HK-2 (cell line): ENCODE measurements at regions not wholly inside any gene's neighbourhood (a gene's known extent, or its start where the extent isn't known, plus 50 kb on each side); places are given as distances from the start of the nearest gene placed in this dataset.
A peak's percentile ranks its signal among the peaks of the same experiment; 100 is the strongest.
"Not testable (repeated sequence)": the region's sequence is repeated elsewhere in the genome, so short reads cannot be mapped to it uniquely, and the experiment has no call there.

ENCODE experiments used
- DNase-seq: peaks from one replicate; pipeline ENCODE4 v3.0.0-alpha.2; 2018; ENCODE audit not compliant: unreplicated experiment

DNA sequence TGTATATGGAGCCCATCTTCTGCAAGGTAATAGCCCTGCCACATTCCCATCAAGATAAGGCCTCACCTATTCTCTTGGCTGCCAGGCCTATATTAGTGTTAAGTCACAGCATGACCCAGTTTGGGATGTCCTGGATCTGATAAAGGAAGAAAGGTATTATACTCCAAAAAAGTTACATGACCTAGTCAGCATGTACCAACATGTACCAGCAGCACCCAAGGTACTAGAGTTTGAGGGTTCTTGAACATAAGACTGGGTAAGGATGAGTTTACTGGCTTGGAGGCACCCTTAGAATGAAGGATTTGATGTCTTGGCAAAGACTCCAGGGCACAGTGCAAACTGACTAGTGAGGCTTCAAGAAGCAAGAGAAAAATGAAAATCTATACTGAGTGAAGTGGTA lies 232.5 kb downstream of the SQOR start:
- DNase-seq: no peak

DNA sequence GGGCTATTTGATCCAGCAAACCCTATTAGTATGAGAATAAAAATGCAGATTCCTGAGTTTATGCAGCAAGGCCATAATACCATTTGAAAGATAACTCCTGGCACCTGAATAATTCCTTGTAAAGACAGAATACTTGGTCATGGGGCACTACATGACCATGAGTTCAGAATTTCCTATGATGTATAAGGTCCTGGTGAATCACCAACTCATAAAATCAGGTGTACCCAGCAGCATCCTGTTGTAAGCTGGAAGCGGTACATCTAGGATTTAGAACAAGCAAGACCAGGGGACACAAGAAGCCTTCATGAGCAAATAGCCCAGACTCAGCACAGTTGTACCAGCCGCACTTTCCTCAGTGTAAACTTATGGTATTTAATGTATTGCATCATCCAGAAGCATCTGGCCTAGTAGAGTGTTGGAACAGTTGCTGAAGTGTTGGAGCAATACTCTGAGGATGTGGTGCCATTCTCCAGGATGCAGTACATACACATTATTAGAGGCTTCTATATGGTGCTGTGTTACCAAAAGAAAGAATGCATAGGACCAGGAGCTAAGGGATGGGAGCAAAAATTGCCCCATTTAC lies 233.4 kb downstream of the SQOR start:
- no peak for DNase-seq

DNA sequence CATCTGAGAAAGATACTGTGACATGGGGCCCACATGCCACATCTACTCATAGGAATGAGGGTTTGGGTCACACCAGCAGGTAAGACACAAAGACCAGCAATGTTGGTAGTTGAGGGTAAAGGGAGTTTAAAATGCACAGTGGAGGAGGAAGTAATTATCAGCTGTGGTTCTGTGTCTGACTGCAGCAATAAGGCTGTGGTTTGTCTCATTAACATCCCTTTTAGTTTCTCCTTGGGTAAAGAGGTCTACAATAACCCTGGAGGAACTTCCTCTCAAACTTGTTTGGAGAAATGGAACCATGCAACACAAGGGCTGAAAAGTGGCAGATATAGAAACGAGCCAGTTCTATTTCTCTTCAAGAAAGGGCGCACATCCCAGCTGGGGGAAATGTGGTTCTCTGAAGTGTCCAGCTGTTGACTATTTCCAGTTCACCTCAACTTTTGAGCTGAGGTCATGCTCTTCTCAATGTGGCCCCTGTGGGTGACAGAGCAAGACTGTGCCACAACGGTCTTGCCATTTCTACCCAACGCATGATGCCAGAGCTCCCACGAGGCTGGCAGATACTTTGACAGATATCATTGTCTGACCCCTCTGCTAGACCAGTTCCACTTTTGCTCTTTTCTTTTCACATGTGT lies 234.3 kb downstream of the SQOR start:
- no peak for DNase-seq

DNA sequence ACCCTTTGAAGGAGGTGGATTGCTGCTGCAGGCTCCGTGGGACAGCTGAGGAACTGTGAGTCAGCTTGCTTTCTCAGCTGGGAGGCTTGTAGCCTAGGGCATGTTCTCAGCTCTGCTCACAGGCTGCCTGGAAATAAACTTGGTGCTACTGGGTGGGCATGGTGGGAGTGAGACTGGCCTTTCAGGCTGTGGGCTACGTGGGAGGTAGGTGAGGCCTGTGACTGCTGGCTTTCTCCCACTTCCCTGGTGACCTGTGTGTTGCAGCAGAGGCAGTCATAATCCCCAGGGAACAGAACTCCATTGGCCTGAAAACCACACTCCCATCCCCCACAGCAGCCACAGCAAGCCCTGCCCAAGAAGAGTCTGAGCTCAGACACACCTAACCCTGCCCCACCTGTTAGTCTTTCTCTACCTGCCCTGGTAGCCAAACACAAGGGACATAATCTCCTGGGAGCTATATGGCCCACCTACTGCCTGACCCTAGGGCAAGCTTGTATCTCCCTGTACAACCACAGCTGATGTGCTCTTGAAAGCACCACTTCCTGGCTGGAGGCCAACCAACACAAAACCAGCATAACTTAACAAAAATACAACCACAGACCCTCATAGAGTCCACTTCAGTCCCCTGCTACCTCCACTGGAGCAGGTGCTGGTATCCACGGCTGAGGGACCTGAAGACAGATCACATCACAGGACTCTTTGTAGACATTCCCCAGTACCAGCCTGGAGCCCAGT lies 236.5 kb downstream of the SQOR start:
- no peak for DNase-seq

- no peak for DNase-seq
Measured at GRCh38 chr15:45873781-45874180, 239.0 kb downstream of the SQOR start.

DNA sequence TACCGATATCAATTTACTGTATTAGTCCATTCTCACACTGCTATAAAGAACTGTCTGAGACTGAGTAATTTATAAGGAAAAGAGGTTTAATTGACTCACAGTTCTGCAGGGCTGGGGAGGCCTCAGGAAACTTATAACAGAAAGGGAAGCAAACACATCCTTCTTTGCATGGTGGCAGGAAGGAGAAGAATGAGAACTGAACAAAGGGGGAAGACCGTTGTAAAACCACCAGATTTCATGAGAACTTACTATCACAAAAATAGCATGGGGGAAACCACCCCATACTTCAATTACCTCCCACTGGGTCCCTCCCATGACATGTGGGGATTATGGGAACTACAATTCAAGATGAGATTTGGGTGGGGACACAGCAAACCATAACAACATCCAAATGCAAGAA lies 239.7 kb downstream of the SQOR start:
- DNase-seq: not testable (repeated sequence)

- DNase-seq: no peak
Measured at GRCh38 chr15:45884289-45884688, 249.5 kb downstream of the SQOR start.

- no peak for DNase-seq
Measured at GRCh38 chr15:45884755-45885445, 250.1 kb downstream of the SQOR start.

DNA sequence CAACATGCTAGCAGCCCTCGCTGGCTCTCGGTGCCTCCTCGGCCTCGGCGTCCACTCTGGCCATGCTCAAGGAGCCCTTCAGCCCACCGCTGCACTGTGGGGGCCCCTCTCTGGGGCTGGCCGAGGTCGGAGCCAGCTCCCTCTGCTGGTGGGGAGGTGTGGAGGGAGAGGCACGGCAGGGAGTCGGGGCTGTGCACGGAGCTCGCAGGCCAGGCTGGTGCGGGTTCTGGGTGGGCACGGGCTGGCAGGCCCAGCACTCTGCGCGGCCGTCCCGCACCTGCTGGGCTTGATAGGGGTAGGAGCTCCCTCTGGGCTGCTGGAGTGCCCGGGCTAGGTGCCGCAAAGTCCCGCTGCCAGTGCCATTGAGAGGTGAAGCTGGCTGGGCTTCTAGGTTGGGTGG lies 251.0 kb downstream of the SQOR start:
- DNase-seq: no peak

DNA sequence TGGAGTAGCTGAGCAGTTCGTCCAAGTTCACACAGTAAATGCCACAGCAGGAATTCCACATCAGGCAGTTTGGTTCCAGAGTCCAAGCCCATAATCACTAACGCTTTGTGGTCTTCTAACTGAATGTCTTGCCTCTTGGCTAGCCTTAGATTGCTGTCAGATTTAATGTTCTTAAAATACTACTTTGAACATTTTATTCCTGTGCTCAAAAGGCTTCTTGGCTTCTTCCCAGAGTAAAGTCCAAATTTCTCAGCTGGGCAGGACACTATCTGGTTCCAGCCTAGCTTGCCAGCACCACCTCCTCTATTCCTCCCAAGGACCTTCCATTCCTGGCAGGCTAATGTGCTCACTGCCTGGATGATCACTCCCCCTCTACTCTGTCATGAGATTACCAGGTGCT lies 256.9 kb downstream of the SQOR start:
- DNase-seq: no peak

DNA sequence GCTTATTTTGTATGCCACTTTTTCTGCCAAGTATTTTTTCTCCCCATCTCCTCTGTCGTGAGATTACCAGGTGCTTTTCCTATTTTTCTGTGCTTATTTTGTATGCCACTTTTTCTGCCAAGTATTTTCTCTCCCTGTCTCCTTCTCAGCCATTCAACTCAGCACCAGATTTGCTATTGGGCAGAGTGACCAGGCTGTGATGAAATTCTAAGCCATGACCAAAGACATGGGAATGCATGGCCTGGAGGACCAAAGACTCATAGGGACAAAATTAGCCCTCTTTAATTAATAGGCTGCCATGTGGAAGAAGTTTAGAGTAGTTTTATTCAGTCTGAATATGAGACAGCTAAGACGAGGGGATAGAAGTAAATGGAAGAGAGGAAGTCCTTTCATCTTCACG lies 257.4 kb downstream of the SQOR start:
- DNase-seq: no peak

DNA sequence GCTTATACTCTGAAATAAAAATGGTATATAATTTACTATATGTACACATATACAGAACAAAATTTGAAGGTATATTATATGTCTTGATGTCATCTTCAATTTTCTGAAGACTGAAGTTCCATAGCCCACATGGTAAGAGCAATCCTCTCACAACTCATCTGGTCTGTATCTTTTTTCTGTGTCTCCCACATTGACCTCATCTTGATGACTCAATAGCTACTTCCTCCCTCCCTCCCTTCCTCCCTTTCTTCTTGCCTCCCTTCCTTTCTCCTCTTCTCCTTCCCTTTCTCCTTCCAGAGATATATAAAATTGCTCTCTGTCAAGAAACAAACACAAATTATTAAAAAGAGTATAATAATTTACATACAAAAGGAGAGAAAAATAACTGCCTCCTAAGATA lies 268.5 kb downstream of the SQOR start:
- no peak for DNase-seq

- DNase-seq: no peak
Measured at GRCh38 chr15:45904019-45904418, 269.2 kb downstream of the SQOR start.

DNA sequence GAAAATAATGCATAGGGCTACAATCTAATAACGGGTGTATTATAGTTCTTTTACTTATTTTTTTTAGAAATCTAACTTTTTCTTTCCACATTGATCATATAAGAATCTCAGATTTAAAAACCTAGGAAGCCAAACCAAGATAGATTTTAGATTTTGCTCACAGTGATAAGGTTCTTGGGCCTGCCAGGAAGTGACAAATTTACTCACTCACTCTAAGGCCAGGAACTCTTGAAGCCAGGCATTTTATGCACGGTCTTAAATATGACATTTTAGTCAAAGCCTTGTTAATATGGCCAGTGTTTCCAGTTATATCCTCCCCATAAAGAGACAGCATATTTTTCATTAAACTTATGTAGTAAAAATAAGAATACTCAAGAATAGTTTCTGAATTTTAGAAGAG lies 271.4 kb downstream of the SQOR start:
- no peak for DNase-seq

DNA sequence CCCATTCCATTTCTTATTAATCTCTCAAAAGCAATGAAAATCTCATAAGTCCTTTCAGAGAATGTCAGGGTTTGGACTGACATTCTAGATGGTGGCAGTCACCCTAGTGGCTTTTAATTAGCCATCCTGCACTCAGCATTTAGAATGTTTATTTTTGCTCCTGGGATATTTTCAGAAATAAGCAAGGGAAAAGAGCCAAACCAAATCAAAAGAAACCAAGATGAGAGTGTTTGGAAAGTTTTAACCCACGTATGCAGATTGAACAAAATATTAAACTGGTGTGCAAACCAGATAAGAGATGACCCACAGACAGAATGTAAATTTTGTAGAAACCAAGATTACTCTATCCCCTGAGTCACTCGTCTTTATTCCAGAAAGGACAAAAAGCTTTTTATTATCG lies 275.8 kb downstream of the SQOR start:
- no peak for DNase-seq

- no peak for DNase-seq
Measured at GRCh38 chr15:45913451-45913850, 278.6 kb downstream of the SQOR start.

- no peak for DNase-seq
Measured at GRCh38 chr15:45914425-45914824, 279.6 kb downstream of the SQOR start.

GRCh38 chr15:45918839-45919238 lies 284.0 kb downstream of the SQOR start:
- no peak for DNase-seq

DNA sequence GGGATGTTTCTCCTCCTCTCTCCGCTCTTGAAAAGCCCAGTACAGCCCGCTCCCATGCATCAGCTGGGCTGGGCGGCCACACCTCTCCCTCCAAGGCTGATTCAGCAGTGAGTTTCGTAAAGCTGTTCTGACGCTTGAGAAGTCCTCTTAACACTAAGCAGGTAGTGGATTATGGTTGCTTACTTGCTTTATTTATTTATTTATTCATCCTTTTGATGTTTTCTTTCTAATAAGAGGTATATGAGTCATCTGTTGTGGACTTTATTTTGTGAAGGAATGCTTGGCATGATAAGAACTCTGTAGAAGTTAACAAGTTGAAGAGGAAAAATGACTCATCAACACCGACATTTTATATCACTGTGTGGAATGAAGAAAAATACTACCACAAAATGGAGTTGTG lies 285.0 kb downstream of the SQOR start:
- peak; percentile 4 for DNase-seq

DNA sequence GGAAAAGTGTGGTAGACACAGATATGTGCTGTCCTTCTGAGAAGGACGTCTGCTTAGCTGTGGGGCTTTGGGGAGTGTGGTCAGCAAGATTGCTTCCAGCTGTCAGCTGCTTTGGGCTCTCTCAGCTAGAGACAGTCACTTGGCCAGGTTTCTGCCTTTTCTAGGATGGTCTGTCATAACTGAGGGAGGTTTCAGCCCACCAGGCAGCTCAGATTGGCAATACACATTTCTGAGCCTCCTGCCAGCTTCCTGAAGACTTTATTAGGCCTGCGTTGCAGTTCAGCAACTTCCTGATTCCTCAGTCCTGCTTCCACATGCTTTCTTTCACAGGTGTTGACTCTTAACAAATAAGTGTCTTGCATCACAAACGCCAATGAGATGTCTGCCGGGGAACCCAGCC lies 286.5 kb downstream of the SQOR start:
- no peak for DNase-seq

DNA sequence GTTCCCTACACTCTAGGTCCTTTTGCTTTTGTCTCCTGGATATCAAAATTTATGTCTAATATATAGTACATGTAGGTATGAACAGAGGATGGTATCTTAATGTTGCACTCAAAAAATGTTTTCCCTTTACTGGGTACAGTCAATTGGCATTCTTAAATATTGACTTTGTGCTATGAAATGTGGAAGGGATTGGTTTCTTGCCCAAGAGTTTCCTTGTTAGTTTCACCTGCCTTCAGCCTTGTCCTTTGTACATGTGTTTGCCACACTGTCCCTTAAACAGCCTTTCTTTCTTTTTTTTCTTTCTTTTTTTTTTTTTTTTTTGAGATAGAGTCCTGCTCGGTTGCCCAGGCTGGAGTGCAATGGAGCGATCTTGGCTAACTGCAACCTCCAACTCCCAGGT lies 287.1 kb downstream of the SQOR start:
- DNase-seq: no peak

DNA sequence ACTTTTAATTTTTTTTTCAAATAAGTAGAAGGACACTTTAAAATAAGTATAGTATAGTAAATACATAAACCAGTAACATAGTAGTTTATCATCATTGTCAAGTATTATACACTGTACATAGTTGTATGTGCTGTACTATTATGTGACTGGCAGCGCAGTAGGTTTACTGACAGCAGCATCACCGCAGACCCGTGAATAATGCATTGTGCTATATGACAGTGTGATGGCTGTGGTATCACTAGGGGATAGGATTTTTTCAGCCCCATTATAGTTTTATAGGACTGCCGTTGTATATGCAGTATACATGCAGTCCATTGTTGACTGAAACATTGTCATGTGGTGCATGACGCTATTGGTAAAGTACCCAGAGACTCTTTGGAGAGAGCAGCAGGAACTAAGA lies 306.5 kb downstream of the SQOR start:
- DNase-seq: no peak

- no peak for DNase-seq
Measured at GRCh38 chr15:45943240-45943639, 308.4 kb downstream of the SQOR start.
